Stimulated activated CD4-positive, alpha-beta T cell treated with anti-CD3 and anti-CD28 coated beads, TNF-alpha, amount 100 ng/mL, for 48 hours (primary cell): ENCODE measurements at regions not wholly inside any gene's neighbourhood (a gene's known extent, or its start where the extent isn't known, plus 50 kb on each side); places are given as distances from the start of the nearest gene placed in this dataset.
"Not testable (repeated sequence)": the region's sequence is repeated elsewhere in the genome, so short reads cannot be mapped to it uniquely, and the experiment has no call there.

ENCODE experiments used
- DNase-seq, 3 donors: peaks; one replicate each; pipeline ENCODE4 v3.0.0-alpha.2; 2020; ENCODE audit warnings: low read depth in 3 of 3

GRCh38 chr10:35995485-35995884 lies 353.4 kb upstream of the FZD8 start:
- no peak for DNase-seq

- no peak for DNase-seq
Measured at GRCh38 chr10:35993591-35994515, 351.8 kb upstream of the FZD8 start.

- no peak for DNase-seq
Measured at GRCh38 chr10:35992107-35992506, 350.0 kb upstream of the FZD8 start.

- DNase-seq = no peak
Measured at GRCh38 chr10:35986756-35987502, 344.8 kb upstream of the FZD8 start.

GRCh38 chr10:35979116-35979515 lies 337.0 kb upstream of the FZD8 start:
- DNase-seq = no peak

GRCh38 chr10:35973912-35974591 lies 332.0 kb upstream of the FZD8 start:
- not testable (repeated sequence) for DNase-seq

GRCh38 chr10:35972275-35972674 lies 330.2 kb upstream of the FZD8 start:
- DNase-seq = no peak

- DNase-seq = no peak
Measured at GRCh38 chr10:35971397-35971796, 329.3 kb upstream of the FZD8 start.

GRCh38 chr10:35963685-35964084 lies 321.6 kb upstream of the FZD8 start:
- DNase-seq = no peak

- no peak for DNase-seq
Measured at GRCh38 chr10:35961501-35961900, 319.4 kb upstream of the FZD8 start.

GRCh38 chr10:35959252-35959651 lies 317.2 kb upstream of the FZD8 start:
- DNase-seq = no peak

- not testable (repeated sequence) for DNase-seq
Measured at GRCh38 chr10:35958609-35959008, 316.5 kb upstream of the FZD8 start.

GRCh38 chr10:35950701-35951100 lies 308.6 kb upstream of the FZD8 start:
- DNase-seq = no peak

- no peak for DNase-seq
Measured at GRCh38 chr10:35950226-35950625, 308.1 kb upstream of the FZD8 start.

- no peak for DNase-seq
Measured at GRCh38 chr10:35949811-35950211, 307.7 kb upstream of the FZD8 start.

- DNase-seq = no peak
Measured at GRCh38 chr10:35946556-35946955, 304.5 kb upstream of the FZD8 start.

- DNase-seq = no peak
Measured at GRCh38 chr10:35942057-35942456, 300.0 kb upstream of the FZD8 start.

- DNase-seq = no peak
Measured at GRCh38 chr10:35940141-35941041, 298.3 kb upstream of the FZD8 start.

GRCh38 chr10:35938160-35938559 lies 296.1 kb upstream of the FZD8 start:
- no peak for DNase-seq

GRCh38 chr10:35937546-35937945 lies 295.4 kb upstream of the FZD8 start:
- no peak for DNase-seq

GRCh38 chr10:35934642-35934995 lies 292.5 kb upstream of the FZD8 start:
- DNase-seq = no peak
